Stomach (tissue), 4 donors: ENCODE measurements at regions not wholly inside any gene's neighbourhood (a gene's known extent, or its start where the extent isn't known, plus 50 kb on each side); places are given as distances from the start of the nearest gene placed in this dataset.

Experiments
- CTCF ChIP-seq, 7 experiments: fragments of 450-650 bp in 4 of 7; fragments of 200-600 bp in 3 of 7; sonication (generic) in 3 of 7; IDR thresholded peaks; one replicate each; pipeline ENCODE4 v1.5.1; 2016 to 2019; ENCODE audit warnings: antibody characterized with exemption in 7 of 7, control low read depth in 2 of 7, mild to moderate bottlenecking in 1 of 7
- EP300 ChIP-seq: sonication (generic); formaldehyde crosslinking; IDR thresholded peaks from one replicate; pipeline ENCODE4 v1.6.1; 2017; ENCODE audit warnings: antibody characterized with exemption
- POLR2A ChIP-seq, 4 donors: fragments of 450-650 bp; IDR thresholded peaks; one replicate each; pipeline ENCODE4 v1.6.1; 2016; ENCODE audit warnings: antibody characterized with exemption in 4 of 4, control low read depth in 2 of 4, mild to moderate bottlenecking in 1 of 4, moderate library complexity in 1 of 4
- POLR2AphosphoS5 ChIP-seq, 3 donors: sonication (generic); formaldehyde crosslinking; IDR thresholded peaks; one replicate each; pipeline ENCODE4 v1.6.1; 2016; ENCODE audit warnings: antibody characterized with exemption in 3 of 3

GRCh38 chr13:89497658-89498057, 1826.5 kb downstream of the SLITRK5 start:
- TF ChIP-seq CTCF (IDR thresholded peaks at IDR 0.05) (no peak), POLR2AphosphoS5 (IDR thresholded peaks at IDR 0.05) (no peak), POLR2A (IDR thresholded peaks at IDR 0.05) (no peak), EP300 (no peak)
